GM18909 (cell line): ENCODE measurements at regions not wholly inside any gene's neighbourhood (a gene's known extent, or its start where the extent isn't known, plus 50 kb on each side); places are given as distances from the start of the nearest gene placed in this dataset.
"Not testable (repeated sequence)": the region's sequence is repeated elsewhere in the genome, so short reads cannot be mapped to it uniquely, and the experiment has no call there.

Source experiments
- ATAC-seq: cut with Tn5 transposase; IDR thresholded peaks from one replicate; pipeline ENCODE4 v1.9.1; 2021; ENCODE audit warnings: mild to moderate bottlenecking; ENCODE audit not compliant: unreplicated experiment, poor library complexity

DNA sequence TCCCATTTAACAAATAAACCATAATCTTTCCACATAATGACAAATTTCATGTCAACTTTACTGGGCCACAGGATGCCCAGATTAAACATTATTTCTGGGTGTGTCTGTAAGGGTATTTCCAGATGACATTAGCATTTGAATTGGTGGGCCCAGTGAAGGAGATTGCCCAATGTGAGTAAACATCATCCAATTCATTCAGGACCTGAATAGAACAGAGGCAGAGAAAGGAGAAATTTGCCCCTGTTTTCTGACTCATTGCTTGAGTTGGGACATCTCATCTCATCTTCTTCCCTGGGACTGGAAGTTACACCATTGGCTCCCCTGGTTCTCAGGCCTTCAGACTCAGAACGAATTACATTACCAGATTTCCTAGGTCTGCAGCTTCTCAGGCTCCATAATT lies 142.9 kb downstream of the TPBG start:
- no peak for ATAC-seq

DNA sequence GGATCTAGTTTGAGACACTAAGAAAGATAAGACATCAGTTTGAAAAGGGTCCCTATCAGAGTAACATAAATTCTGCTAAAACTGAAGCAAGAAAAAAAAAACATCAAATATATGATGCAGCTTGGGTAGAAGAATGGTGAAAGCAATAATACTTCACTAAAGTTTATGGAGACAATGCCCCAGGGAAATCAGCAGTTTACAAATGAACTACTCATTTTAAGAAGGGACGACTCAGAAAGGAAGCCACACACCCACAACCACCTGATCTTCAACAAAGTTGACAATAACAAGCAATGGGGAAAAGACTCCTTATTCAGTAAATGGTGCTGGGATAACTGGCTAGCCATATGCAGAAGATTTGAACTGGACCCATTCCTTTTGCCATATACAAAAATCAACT lies 143.5 kb downstream of the TPBG start:
- peak; percentile 81 for ATAC-seq

DNA sequence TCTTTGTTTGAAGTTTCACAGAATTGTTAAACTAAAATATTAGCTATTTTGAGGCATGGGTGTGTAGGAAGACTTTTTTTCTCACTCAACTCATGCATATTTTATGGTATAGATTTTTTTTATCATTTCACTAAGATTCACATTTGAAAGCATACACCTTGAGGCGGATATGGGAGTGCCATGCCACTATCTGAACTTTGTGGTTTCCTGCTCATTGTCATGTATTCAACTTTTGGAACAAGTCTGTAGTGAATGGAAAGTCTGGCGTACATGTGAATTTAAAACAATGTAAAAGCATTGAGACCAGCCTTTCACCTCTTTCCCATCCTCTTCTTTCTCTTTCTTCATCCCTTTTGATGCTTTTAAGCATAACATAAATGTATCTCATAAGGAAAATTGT lies 147.9 kb downstream of the TPBG start:
- no peak for ATAC-seq

DNA sequence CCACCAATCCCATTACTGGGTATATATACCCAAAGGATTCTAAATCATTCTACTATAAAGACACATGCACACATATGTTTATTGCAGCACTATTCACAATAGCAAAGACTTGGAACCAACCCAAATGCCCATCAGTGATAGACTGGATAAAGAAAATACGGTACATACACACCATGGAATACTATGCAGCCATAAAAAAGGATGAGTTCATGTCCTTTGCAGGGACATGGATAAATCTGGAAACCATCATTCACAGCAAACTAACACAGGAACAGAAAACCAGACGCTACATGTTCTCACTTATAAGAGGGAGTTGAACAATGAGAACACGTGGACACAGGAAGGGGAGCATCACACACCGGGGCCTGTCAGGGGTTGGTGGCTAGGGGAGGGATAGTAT lies 154.3 kb downstream of the TPBG start:
- ATAC-seq: not testable (repeated sequence)

DNA sequence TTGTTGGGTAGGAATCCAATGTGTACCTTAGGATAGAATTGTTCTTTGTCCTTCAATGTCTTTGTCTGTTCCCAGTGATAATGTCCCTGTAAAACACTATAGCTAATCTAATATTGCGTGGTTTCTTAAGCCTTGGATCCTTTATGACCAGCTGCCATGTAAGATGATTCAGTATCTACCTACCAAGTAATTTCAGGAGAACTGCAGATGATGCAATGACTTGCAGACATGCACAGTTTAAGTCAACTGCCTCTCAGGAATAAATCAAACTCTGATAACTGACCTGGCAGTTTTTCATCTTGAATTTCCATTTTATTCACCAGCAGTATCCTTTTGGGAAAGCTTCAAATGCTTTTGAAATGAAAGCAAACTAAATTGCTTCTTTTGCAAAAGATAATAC lies 157.8 kb downstream of the TPBG start:
- ATAC-seq: no peak

DNA sequence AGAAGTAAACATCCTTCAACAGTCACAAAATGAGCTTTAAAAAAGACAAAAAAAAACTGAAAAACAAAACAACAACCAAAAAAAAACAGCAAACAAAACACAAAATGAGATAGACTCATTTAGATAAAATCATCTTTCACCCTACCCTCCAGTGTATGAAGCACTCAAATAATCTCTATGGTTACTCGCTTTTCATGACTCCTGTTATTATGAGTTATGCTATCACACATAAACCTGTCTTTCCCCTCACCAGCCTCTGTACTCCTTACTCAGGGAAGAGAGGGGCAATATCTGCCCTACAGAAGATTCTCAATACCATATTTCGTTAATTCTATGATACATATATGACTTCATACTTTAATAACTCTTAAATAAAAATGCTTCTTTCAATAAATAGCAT lies 158.2 kb downstream of the TPBG start:
- no peak for ATAC-seq

DNA sequence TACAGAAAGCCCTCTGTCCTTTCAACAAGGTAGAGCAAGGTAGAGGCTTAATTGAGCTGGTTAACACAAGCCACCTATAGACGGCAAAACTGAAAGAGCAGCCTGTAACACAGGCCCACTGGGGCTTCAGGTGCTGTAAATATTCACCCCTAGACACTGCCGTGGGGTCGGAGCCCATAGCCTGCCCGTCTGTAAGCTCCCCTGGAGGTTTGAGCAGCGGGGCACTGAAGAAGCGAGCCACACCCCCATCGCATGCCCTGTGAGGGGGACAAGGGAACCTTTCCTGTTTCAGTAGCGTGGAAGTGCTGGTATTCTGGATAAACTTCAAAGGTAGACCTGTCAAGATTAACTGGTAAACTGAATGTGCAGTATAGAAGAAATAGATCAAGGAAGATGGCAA lies 160.4 kb downstream of the TPBG start:
- ATAC-seq: no peak

DNA sequence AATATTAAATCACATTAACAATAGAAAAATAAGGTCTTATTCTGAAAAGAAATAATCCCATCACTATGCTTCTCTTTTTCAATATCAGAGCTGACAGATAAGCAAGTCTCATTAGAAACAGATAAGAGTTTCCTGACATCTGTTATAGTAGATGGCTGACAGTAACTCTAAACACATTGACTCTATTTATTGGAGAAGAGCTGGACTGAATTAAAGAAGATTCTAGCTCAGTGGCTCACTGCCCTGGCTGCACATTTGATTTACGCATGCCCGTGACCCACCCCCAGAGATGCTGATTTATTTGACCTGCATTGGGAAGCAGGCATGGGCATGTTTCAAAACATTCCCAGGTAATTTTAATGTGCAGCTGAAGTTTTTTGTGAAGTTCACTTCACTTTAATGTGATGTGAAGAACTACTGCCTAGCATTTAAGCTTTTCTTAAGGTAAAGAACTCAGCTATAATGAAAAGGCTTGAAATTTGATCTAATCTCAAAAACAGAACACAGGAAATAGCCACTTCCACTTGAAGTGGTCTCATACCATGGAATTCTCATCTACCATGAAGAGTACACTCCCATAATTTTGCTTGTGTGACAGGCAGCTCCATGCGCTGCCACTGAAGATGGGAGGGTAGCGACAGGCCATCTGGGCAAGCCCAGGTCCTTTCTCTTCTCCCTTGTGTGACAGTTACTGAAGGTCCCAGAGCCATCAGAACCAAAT lies 162.3 kb downstream of the TPBG start:
- no peak for ATAC-seq

DNA sequence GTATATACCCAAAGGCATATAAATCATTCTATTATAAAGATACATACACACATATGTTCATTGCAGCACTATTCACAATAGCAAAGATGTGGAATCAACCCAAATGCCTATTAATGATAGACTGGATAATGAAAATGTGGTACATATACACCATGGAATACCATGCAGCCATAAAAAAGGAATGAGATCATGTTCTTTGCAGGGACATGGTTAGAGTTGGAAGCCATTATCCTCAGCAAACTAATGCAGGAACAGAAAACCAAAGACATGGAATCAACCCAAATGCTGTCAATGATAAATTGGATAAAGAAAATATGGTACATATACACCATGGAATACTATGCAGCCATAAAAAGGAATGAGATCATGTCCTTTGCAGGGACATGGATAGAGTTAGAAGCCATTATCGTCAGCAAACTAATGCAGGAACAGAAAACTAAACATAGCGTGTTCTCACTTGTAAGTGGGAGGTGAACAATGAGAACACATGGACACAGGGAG lies 166.4 kb downstream of the TPBG start:
- ATAC-seq: not testable (repeated sequence)

DNA sequence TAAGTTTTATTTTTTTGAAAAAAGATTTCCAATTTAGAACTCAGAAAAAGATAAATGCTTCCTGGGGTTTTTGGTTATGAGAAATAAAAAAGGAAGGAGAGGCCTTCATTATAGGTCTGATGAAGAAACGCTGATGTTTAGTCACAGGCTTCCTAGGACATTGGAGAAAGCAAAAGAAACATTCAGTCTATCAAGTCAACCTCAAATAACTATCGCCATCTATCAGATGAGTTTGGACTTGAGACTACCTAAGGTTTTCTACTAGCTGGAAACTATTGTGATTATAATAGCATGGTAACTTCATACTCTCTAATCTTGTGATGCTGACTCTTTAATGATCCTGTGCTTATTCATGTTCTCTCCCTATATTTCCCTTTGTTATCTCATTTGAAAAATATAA lies 171.3 kb downstream of the TPBG start:
- no peak for ATAC-seq

DNA sequence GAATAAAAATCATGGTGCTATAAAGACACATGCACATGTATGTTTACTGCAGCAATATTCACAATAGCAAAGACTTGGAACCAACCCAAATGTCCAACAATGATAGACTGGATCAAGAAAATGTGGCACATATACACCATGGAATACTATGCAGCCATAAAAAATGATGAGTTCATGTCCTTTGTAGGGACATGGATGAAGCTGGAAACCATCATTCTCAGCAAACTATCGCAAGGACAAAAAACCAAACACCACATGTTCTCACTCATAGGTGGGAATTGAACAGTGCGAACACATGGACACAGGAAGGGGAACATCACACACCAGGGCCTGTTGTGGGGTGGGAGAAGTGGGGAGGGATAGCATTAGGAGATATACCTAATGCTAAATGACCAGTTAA lies 185.9 kb downstream of the TPBG start:
- not testable (repeated sequence) for ATAC-seq

DNA sequence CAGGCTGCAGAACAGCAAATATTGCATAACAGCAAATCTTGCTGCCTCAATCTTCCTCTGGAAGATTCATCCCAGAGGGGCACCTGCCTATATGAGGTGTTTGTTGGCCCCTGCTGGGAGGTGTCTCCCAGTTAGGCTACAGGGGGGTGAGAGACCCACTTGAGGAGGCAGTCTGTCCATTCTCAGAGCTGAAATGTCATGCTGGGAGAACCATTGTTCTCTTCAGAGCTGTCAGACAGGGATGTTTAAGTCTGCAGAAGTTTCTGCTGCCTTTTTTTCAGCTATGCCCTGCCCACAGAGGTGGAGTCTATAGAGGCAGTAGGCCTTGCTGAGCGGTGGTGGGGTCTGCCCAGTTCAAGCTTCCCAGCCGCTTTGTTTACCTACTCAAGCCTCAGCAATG lies 187.7 kb downstream of the TPBG start:
- not testable (repeated sequence) for ATAC-seq

DNA sequence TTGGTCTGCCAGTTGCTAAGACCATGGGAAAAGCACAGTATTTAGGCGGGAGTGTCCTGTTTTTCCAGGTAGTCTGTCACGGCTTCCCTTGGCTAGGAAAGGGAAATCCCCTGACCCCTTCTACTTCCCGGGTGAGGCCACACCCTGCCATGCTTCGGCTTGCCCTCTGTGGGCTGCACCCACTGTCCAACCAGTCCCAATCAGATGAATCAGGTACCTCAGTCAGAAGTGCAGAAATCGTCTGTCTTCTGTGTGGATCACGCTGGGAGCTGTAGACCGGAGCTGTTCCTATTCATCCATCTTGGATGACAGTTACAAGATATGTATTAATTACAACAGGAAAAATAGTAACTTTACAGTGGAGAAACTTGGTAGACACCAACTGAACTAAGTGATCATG lies 188.2 kb downstream of the TPBG start:
- ATAC-seq: no peak

DNA sequence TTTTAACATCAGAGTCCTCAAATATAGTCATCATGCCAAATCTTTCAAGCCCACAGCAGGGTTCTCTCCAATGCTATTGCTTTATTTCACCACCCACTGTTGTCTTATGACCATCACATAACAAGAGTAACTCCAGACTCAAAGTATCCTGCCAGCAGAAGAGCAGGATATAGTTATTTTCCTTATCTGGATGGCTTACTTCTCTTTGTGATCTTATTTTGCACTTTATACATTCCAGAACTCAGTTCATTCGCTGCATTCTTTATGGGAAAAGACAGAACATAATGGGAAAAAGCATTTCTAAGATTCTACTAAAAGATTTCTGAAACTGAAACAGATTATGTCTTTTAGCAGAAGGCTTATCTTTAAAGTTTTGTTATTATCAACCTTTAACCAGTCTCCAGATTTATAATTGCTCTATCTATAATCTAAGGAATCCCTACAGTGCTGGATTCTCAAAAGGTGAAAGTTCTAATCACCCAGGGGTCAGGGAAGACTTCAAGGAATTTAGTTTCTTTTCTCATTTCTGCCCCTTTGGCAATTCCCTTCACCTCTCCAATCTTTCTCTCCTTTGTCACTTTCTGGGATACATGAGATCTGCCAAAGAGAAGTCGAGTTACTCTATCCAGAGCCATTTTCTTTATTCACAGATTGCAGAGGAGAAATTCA lies 190.4 kb downstream of the TPBG start:
- ATAC-seq: no peak

DNA sequence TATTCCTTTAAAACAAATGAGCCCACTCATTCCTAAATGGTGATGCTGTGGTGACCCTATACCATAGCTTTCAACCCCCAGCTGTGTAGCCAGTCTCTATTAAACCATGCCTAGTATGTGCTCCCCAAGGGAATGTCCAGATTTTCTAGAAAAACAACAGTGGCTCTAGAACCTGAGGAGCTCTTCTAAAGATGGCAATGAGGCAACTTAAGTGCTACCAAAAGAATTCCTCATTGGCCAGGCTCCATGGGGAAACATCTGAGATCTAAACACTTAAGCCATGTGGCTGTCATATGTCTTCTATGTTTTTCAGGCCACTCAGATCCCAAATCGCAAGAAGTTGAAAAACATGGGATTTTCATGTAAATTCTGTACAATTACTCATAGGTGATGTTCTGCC lies 191.0 kb downstream of the TPBG start:
- ATAC-seq: no peak

DNA sequence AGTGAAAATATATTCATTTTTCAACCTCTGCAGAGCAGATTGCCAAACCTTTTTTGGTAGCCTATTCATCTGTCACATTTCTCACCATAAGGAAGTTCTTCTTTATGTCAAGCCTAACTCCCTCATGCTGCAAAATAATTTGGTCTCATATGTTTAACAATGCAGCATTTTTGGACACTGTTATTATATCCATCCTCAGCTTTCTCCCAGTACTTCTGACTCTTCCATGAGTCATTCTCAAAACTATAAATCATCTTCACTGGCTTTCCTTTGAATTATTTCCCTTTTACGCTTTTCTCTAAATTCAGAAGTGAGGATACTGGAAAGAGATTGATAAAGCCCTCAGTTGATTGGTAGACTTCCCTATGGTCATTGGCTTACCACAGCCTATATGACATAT lies 192.2 kb downstream of the TPBG start:
- no peak for ATAC-seq

DNA sequence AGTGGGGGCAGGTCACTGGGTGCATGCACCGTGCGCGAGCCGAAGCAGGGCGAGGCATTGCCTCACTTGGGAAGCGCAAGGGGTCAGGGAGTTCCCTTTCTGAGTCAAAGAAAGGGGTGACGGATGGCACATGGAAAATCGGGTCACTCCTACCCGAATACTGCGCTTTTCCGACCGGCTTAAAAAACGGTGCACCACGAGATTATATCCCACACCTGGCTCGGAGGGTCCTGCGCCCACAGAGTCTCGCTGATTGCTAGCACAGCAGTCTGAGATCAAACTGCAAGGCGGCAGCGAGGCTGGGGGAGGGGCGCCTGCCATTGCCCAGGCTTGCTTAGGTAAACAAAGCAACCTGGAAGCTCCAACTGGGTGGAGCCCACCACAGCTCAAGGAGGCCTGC lies 194.9 kb downstream of the TPBG start:
- not testable (repeated sequence) for ATAC-seq

DNA sequence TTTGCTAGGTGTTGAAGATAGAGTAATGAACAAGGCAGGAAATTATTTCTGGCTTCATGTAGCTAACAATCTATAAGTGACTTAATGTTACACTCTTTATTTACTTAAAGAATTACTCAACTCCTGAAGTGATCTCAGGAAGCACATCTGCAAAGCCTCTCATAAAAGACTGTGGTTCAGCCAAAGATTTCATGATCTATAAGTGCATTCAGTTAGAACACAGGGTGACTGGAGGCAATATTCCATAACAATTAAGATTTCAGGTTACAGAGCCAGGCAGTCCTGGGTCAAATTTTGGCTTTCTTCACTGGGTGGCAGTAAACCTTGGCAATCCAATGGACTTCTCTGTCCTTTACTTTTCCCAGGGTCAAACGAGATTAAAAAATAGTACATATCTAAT lies 204.0 kb downstream of the TPBG start:
- ATAC-seq: no peak

DNA sequence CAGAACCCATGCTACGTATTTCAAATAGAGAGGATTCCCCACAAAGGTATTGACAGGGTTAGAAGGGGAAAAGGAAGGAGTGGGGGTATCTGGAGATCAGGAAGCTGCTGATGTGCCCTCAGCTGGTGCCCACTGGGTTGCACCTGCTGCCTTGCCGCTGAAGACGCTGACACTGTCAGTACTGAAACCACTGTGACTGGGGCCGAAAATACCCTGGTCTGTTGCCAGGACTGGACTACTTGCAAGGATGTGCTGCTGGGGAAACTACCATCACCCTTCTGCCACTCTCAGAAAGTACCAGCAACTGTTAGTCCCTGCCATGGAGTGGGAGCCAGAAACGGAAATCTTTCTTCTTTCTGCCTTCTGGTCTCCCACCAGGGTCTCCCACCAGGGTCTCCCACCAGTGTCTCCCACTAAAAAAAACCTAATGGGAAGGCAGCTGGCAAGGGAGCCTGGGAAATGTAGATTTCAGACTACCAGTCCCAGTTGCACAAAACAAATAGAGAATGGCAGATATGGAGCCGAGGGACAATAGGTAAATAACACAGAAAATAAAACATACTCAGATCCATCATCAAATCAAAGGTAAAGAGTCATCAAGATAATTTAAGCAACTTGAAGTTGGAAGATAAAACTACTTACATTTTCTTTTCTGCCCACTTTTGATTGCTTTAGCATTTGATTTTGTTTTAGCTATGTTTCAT lies 204.8 kb downstream of the TPBG start:
- ATAC-seq: peak; percentile 100

DNA sequence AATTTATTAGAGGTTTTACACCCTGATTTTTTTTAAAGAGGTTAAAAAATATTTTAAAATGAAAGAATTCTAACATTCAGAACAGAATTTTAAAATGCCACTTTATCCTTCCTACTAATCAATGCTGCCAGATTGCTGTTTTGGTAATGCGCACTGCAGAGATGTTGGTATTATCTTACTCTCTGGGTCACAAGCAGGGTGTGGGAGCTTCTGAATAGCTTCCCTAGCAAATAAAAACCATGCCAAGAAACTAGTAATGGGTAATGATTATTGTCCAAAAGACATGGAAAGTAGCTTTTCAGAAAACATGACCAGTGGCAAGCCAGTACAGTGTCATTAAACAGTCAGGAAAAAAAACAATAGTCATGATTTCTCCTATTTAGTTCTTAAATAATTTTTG lies 205.4 kb downstream of the TPBG start:
- no peak for ATAC-seq

DNA sequence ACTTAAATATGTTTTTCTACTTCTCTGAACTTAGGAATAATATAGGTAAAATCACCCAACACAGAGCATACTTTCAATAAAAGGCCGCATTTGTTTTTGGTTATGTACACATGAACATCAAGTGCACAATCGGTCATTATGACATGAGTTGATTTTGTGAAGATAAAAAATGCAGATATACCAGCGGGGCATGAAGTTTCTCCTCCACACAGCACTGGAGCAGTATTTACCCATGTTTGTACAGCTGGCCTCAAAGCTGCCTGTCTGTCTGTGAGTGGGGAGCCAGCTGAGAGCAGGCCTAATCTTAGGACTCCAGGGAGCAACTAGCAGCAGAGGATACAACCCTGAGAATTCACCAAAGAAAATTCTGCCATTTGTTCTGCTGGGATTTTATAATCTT lies 206.5 kb downstream of the TPBG start:
- no peak for ATAC-seq
